Lower leg skin (tissue), 4 donors: ENCODE measurements at regions not wholly inside any gene's neighbourhood (a gene's known extent, or its start where the extent isn't known, plus 50 kb on each side); places are given as distances from the start of the nearest gene placed in this dataset.

Source experiments
- DNase-seq, 2 donors: peaks; one replicate each; pipeline ENCODE4 v3.0.0-alpha.2; 2019; ENCODE audit warnings: low spot score in 2 of 2
- H3K4me3 ChIP-seq: fragments of 200-600 bp; sonication (generic); 2 replicates; pipeline ENCODE4 v1.5.1; 2017; ENCODE audit warnings: mild to moderate bottlenecking, low read depth; ENCODE audit not compliant: poor library complexity, severe bottlenecking
- POLR2A ChIP-seq, 2 donors: fragments of 450-650 bp; IDR thresholded peaks; one replicate each; pipeline ENCODE4 v1.6.1; 2016 to 2017; ENCODE audit warnings: antibody characterized with exemption in 2 of 2, mild to moderate bottlenecking in 1 of 2, moderate library complexity in 1 of 2
- WGBS, 2 donors: methylation state at CpG; one replicate each; pipeline ENCODE4 v1.1.5; 2018; 5-methylcytosine and 5-hydroxymethylcytosine counted together
- intact Hi-C: fragments of 100-400 bp; cut with DNase I; formaldehyde crosslinking; loops from one replicate; pipeline ENCODE4 v1.15.0; 2023; ENCODE audit warnings: low total_unique reads
- TF ChIP-seq, protein P1 (sequence below), 3 donors: fragments of 450-650 bp; IDR thresholded peaks; one replicate each; pipeline ENCODE4 v1.5.1; 2016; ENCODE audit warnings: antibody characterized with exemption in 3 of 3, mild to moderate bottlenecking in 3 of 3, moderate library complexity in 2 of 3

DNA sequence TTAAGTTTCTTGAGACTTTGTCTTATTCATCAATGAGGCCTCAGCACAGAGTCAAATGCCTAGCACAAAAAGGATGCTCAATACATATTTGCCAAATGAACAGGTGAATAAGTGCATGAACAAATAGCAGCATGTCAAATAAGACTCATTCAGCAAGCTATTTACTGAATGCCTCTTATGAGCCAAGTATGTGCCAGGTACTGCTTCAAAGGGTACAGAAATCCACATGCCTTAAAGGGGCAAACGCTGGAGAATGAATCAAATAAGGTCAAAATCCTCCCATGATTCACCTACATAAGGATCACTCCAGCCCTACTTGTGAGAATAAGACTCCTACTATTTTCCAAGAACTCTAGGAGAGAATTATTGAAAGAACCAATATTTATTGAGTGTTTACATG, 260.2 kb upstream of the CPEB2 start:
- H3K4me3 ChIP-seq, result no peak overlapping the region
- DNase-seq, result no peak
- intact Hi-C loops, result no loop called here
- 68% methylated on average over 1 of the region's 1 CpG for WGBS, 2 donors
- no peak for TF ChIP-seq POLR2A (IDR thresholded peaks at IDR 0.05)
- TF ChIP-seq, protein P1, sequence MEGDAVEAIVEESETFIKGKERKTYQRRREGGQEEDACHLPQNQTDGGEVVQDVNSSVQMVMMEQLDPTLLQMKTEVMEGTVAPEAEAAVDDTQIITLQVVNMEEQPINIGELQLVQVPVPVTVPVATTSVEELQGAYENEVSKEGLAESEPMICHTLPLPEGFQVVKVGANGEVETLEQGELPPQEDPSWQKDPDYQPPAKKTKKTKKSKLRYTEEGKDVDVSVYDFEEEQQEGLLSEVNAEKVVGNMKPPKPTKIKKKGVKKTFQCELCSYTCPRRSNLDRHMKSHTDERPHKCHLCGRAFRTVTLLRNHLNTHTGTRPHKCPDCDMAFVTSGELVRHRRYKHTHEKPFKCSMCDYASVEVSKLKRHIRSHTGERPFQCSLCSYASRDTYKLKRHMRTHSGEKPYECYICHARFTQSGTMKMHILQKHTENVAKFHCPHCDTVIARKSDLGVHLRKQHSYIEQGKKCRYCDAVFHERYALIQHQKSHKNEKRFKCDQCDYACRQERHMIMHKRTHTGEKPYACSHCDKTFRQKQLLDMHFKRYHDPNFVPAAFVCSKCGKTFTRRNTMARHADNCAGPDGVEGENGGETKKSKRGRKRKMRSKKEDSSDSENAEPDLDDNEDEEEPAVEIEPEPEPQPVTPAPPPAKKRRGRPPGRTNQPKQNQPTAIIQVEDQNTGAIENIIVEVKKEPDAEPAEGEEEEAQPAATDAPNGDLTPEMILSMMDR (IDR thresholded peaks at IDR 0.05), result no peak

DNA sequence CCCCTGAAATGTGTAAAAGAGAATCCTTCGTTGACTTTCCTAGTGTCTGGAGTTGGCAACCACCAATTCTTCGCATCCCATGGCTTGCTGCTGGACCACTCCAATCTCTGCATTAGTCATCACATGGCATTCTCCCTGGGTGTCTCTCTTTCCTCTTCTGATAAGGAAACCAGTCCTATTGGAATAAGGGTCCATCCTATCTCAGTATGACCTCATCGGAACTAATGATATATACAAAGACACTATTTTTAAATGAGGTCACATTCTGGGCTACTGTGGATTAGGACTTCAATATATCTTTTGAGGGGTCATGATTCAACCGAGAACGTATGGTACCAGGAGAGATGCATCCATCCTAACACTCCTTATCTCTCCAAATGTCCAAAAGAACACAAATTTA, 259.1 kb upstream of the CPEB2 start:
- WGBS, 2 donors, result 83 to 90% methylated on average over 5 of the region's 5 CpGs
- intact Hi-C loops, result no loop called here
- TF ChIP-seq POLR2A (IDR thresholded peaks at IDR 0.05), result no peak
- TF ChIP-seq, protein P1 (IDR thresholded peaks at IDR 0.05), result no peak
- no peak overlapping the region for H3K4me3 ChIP-seq
- DNase-seq, result no peak

DNA sequence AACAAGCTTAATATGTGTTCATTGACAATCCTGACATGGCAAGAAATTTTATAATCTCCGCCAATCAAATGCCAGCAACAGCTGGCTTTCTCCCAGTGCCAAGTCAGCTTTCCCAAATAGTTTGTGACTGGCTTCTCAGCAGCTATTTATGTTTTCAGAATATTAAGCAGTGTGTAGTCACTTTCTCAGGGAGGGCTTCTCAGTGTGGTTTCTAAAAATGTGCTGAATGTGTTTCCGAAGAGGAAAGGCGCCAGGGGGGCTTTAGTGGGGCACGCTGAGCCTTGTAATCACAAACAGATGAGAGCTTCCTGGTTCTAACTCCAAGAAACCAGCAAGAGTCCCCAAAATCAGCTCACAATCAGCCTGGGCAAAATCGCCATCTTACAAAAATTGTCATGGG, 258.7 kb upstream of the CPEB2 start:
- intact Hi-C loops, result no loop called here
- WGBS, 2 donors, result 33 to 59% methylated on average over 5 of the region's 5 CpGs
- no peak for TF ChIP-seq POLR2A (IDR thresholded peaks at IDR 0.05)
- TF ChIP-seq, protein P1 (IDR thresholded peaks at IDR 0.05), result no peak
- no peak for DNase-seq
- H3K4me3 ChIP-seq, result no peak overlapping the region

DNA sequence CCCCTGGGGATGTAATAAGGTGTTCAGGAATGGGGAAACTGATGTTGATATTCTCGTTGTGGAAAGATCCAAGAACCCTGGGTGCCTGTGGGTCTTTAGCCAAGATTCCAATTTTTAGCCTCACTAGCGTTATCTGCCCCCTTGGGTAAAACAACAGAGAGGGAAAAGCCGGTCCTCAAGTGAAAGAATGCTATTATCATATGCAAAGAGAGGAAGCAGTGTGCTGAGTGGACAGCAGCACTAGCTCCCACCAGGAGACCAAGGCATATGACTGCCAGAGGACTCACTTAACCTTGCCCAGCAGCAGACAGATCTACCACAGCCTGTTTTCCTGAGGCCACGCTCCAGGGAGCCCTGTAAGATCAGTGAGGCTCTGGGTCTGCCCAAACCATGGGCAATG, 257.9 kb upstream of the CPEB2 start:
- intact Hi-C loops, result no loop called here
- 75 to 76% methylated on average over 4 of the region's 4 CpGs for WGBS, 2 donors
- TF ChIP-seq, protein P1 (IDR thresholded peaks at IDR 0.05), result no peak
- no peak for DNase-seq
- H3K4me3 ChIP-seq, result no peak overlapping the region

- WGBS, 2 donors, result 38 to 39% methylated on average over 2 of the region's 2 CpGs
- intact Hi-C loops, result no loop called here
- DNase-seq, result no peak
- H3K4me3 ChIP-seq, result no peak overlapping the region
- no peak for TF ChIP-seq POLR2A (IDR thresholded peaks at IDR 0.05)
- TF ChIP-seq, protein P1 (IDR thresholded peaks at IDR 0.05), result no peak
These were observed 252.4 kb upstream of the CPEB2 start for GRCh38 chr4:14749910-14750309.

DNA sequence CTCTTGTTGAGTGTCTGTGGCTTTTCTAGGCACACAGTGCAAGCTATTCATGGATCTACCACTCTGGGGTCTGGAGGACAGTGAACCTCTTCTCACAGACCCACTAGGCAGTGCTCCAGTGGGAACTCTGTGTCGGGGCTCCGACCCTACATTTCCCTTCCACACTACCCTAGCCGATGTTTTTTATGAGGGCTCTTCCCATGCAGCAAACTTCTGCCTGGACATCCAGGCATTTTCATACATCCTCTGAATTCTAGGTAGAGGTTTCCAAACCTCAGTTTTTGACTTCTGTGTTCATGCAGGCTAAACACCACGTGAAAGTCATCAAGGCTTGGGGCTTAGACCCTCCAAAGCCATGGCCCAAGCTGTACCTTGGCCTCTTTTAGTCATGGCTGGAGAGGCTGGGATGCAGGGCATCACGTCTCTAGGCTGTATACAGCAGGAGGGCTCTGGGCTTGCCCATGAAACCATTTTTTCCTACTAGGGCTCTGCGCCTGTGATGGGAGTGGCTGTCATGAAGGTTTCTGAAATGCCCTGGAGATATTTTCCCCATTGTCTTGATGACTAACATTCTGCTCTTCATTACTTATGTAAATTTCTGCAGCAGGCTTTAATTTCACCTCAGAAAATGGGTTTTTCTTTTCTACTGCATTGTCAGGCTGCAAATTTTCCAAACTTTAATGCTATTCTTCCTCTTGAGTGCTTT, 249.8 kb upstream of the CPEB2 start:
- TF ChIP-seq, protein P1 (IDR thresholded peaks at IDR 0.05), result no peak
- no peak for TF ChIP-seq POLR2A (IDR thresholded peaks at IDR 0.05)
- no peak for DNase-seq
- WGBS, 2 donors, result 74 to 81% methylated on average over 6 of the region's 6 CpGs
- intact Hi-C loops, result no loop called here
- H3K4me3 ChIP-seq, result no peak overlapping the region
